GM12874 (cell line): ENCODE measurements at regions not wholly inside any gene's neighbourhood (a gene's known extent, or its start where the extent isn't known, plus 50 kb on each side); places are given as distances from the start of the nearest gene placed in this dataset.

Source experiments
- TF ChIP-seq, protein P1 (sequence below): IDR thresholded peaks from 2 replicates; pipeline ENCODE4 v1.5.1; 2011; ENCODE audit warnings: low read depth, mild to moderate bottlenecking, control low read depth, low read length, moderate library complexity; ENCODE audit not compliant: insufficient read depth

- TF ChIP-seq, protein P1, sequence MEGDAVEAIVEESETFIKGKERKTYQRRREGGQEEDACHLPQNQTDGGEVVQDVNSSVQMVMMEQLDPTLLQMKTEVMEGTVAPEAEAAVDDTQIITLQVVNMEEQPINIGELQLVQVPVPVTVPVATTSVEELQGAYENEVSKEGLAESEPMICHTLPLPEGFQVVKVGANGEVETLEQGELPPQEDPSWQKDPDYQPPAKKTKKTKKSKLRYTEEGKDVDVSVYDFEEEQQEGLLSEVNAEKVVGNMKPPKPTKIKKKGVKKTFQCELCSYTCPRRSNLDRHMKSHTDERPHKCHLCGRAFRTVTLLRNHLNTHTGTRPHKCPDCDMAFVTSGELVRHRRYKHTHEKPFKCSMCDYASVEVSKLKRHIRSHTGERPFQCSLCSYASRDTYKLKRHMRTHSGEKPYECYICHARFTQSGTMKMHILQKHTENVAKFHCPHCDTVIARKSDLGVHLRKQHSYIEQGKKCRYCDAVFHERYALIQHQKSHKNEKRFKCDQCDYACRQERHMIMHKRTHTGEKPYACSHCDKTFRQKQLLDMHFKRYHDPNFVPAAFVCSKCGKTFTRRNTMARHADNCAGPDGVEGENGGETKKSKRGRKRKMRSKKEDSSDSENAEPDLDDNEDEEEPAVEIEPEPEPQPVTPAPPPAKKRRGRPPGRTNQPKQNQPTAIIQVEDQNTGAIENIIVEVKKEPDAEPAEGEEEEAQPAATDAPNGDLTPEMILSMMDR, result no peak
These were observed 66.9 kb upstream of the CHST1 start for GRCh38 chr11:45732343-45732742.

GRCh38 chr11:45730014-45730413 lies 64.6 kb upstream of the CHST1 start:
- TF ChIP-seq, protein P1, result no peak

- TF ChIP-seq, protein P1, result no peak
These were observed 61.2 kb upstream of the CHST1 start for GRCh38 chr11:45726493-45727054.

GRCh38 chr11:45725776-45726492 lies 60.5 kb upstream of the CHST1 start:
- TF ChIP-seq, protein P1, result no peak

DNA sequence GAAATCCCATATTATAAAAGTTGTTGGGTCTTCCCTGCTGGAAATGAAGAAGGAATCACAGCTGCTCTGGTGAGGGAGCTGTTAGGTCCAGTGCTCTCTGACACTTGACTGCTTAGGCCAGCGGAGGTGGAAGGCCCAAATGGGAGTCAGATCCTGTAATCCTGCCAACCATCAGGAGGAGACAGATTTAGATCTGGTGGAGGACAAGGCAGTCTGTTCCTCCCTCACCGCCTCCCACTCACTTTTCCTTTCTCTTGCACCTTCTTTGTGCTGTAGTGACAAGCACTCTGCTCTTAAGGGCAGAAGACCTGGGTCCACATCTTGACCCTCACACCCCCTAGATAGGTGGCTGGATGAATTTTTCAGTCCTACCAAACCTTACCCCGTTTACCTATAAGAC lies 59.7 kb upstream of the CHST1 start:
- TF ChIP-seq, protein P1, result no peak

DNA sequence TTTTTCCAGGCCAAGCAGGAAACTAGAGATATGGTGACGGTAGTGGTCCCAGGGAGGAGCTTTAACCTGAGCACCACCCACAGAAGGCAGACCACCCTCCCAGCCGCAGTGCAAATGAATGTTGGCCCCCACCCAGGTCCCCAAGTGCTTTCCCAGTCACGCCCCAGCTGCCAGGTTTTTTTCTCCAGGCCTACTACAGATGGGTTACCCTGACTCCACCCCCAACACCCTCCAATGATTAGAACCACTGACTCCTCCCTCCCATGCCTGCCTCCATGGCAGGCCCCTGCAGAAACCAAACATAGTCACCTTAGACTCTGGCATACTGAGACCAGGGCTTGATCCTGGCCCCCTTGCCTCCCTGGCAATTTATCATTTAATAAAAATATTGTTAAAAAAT lies 58.7 kb upstream of the CHST1 start:
- TF ChIP-seq, protein P1, result no peak

DNA sequence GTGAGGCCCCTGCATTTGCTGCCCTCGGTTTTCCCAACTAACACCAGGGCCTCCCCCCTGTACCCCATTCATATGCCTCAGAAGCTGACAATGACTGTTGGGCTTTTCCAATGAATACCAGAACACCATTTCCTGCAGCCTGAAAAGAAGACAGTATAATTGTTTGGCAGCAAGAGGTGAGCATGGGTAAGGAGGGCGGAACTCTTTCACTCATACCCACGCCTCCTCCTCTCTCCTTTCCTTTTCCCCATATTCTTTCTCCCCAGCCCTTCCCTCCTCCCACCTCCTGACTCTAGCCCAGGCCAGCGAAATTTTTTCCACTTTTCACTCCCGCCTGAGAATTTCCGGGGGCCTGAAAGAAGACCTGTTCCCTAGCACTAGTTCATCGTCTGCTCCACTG lies 58.0 kb upstream of the CHST1 start:
- TF ChIP-seq, protein P1, result no peak
